HG03571 (cell line): ENCODE measurements at regions not wholly inside any gene's neighbourhood (a gene's known extent, or its start where the extent isn't known, plus 50 kb on each side); places are given as distances from the start of the nearest gene placed in this dataset.
"Not testable (repeated sequence)": the region's sequence is repeated elsewhere in the genome, so short reads cannot be mapped to it uniquely, and the experiment has no call there.

Experiments
- ATAC-seq: cut with Tn5 transposase; IDR thresholded peaks from one replicate; pipeline ENCODE4 v1.9.1; 2021; ENCODE audit not compliant: unreplicated experiment

GRCh38 chr19:27714857-27715256 is 1498.1 kb downstream of the UQCRFS1 start:
- no peak for ATAC-seq

- no peak for ATAC-seq
These were observed 1503.5 kb downstream of the UQCRFS1 start for GRCh38 chr19:27709496-27709895.

GRCh38 chr19:27708986-27709385 is 1504.0 kb downstream of the UQCRFS1 start:
- not testable (repeated sequence) for ATAC-seq

- not testable (repeated sequence) for ATAC-seq
These were observed 1505.9 kb downstream of the UQCRFS1 start for GRCh38 chr19:27707026-27707425.

GRCh38 chr19:27705896-27706295 is 1507.1 kb downstream of the UQCRFS1 start:
- ATAC-seq = no peak

- ATAC-seq = no peak
These were observed 1518.4 kb downstream of the UQCRFS1 start for GRCh38 chr19:27694361-27695055.

GRCh38 chr19:27691991-27692390 is 1521.0 kb downstream of the UQCRFS1 start:
- ATAC-seq = no peak

GRCh38 chr19:27689734-27690241 is 1523.2 kb downstream of the UQCRFS1 start:
- ATAC-seq = no peak

GRCh38 chr19:27684293-27684692 is 1528.7 kb downstream of the UQCRFS1 start:
- ATAC-seq = no peak

GRCh38 chr19:27681972-27682371 is 1531.0 kb downstream of the UQCRFS1 start:
- ATAC-seq = no peak

- ATAC-seq = no peak
These were observed 1533.0 kb downstream of the UQCRFS1 start for GRCh38 chr19:27679905-27680304.

- no peak for ATAC-seq
These were observed 1533.6 kb downstream of the UQCRFS1 start for GRCh38 chr19:27679399-27679798.

- ATAC-seq = no peak
These were observed 1536.1 kb downstream of the UQCRFS1 start for GRCh38 chr19:27676877-27677276.

- ATAC-seq = no peak
These were observed 1536.6 kb downstream of the UQCRFS1 start for GRCh38 chr19:27676334-27676733.

GRCh38 chr19:27675771-27676170 is 1537.2 kb downstream of the UQCRFS1 start:
- no peak for ATAC-seq

GRCh38 chr19:27674701-27675100 is 1538.2 kb downstream of the UQCRFS1 start:
- no peak for ATAC-seq

GRCh38 chr19:27673986-27674385 is 1539.0 kb downstream of the UQCRFS1 start:
- ATAC-seq = no peak

- ATAC-seq = no peak
These were observed 1540.5 kb downstream of the UQCRFS1 start for GRCh38 chr19:27672309-27673047.

GRCh38 chr19:27671876-27672275 is 1541.1 kb downstream of the UQCRFS1 start:
- ATAC-seq = no peak

GRCh38 chr19:27660428-27660827 is 1552.5 kb downstream of the UQCRFS1 start:
- no peak for ATAC-seq

- no peak for ATAC-seq
These were observed 1555.5 kb downstream of the UQCRFS1 start for GRCh38 chr19:27657271-27658051.
